SK-N-SH (cell line): ENCODE measurements at regions not wholly inside any gene's neighbourhood (a gene's known extent, or its start where the extent isn't known, plus 50 kb on each side); places are given as distances from the start of the nearest gene placed in this dataset.

ENCODE experiments used
- CTCF ChIA-PET: fragments of 300-600, 350-600 bp; formaldehyde crosslinking; extraction: SDS; loops from one replicate; lab custom pipeline; 2021; lab: Yijun Ruan, JAX
- POLR2A ChIA-PET: fragments of 350-600 bp; sonication (Branson Sonifier 250); formaldehyde crosslinking; extraction: SDS; loops from one replicate; lab custom pipeline; 2020; ENCODE audit warnings: antibody characterized with exemption, inconsistent platforms; lab: Yijun Ruan, JAX
- DNase-seq: peaks from one replicate; pipeline ENCODE4 v3.0.0; 2012
- H2AFZ ChIP-seq: fragments of 200-600 bp; sonication (generic); 2 replicates; pipeline ENCODE4 v1.8.1; 2016; ENCODE audit warnings: antibody characterized with exemption, mild to moderate bottlenecking, low read depth
- H3F3A ChIP-seq: fragments of 200-600 bp; sonication (generic); replicated peaks from 2 replicates; pipeline ENCODE3; 2016; ENCODE audit warnings: antibody characterized with exemption, mild to moderate bottlenecking; ENCODE audit not compliant: insufficient read depth
- H3K27ac ChIP-seq, 2 experiments: fragments of 200-500 bp in 1 of 2; fragments of 200-600 bp in 1 of 2; sonication (Bioruptor generic) in 1 of 2; sonication (generic), shearing (Covaris generic) in 1 of 2; 2 replicates each; pipeline versions ENCODE4 v1.5.1 to v1.6.1; 2014 to 2016; ENCODE audit warnings: low read depth in 2 of 2, inconsistent platforms in 1 of 2, low read length in 1 of 2, mild to moderate bottlenecking in 1 of 2, mixed read lengths in 1 of 2
- H3K27me3 ChIP-seq: fragments of 200-600 bp; sonication (generic), shearing (Covaris generic); 2 replicates; pipeline ENCODE4 v1.6.1; 2016; ENCODE audit warnings: mixed run types; ENCODE audit not compliant: insufficient read depth
- H3K36me3 ChIP-seq, 2 experiments: fragments of 200-500 bp in 1 of 2; fragments of 200-600 bp in 1 of 2; sonication (Bioruptor generic) in 1 of 2; sonication (generic) in 1 of 2; replicated peaks in 1 of 2; 2 replicates each; pipeline versions ENCODE3 to v1.5.1; 2014 to 2016; ENCODE audit warnings: low read length in 1 of 2, mild to moderate bottlenecking in 1 of 2; ENCODE audit not compliant: insufficient read depth in 2 of 2, control insufficient read depth in 1 of 2
- H3K4me1 ChIP-seq, 2 experiments: fragments of 200-500 bp in 1 of 2; fragments of 200-600 bp in 1 of 2; sonication (Bioruptor generic) in 1 of 2; sonication (generic), shearing (Covaris generic) in 1 of 2; 2 replicates each; pipeline versions ENCODE4 v1.5.1 to v1.6.1; 2014 to 2016; ENCODE audit warnings: low read depth in 1 of 2, low read length in 1 of 2, mixed run types in 1 of 2; ENCODE audit not compliant: insufficient read depth in 2 of 2, control insufficient read depth in 1 of 2
- H3K4me2 ChIP-seq: fragments of 200-600 bp; sonication (generic), shearing (Covaris generic); 2 replicates; pipeline ENCODE4 v1.6.1; 2017; ENCODE audit warnings: mixed run types
- H3K4me3 ChIP-seq, 2 experiments: fragments of 200-500 bp in 1 of 2; fragments of 200-600 bp in 1 of 2; sonication (Bioruptor generic) in 1 of 2; sonication (generic), shearing (Covaris generic) in 1 of 2; 2 replicates each; pipeline versions ENCODE4 v1.5.1 to v1.8.1; 2014 to 2016; ENCODE audit warnings: low read depth in 2 of 2, inconsistent platforms in 1 of 2, low read length in 1 of 2, mild to moderate bottlenecking in 1 of 2, mixed read lengths in 1 of 2, moderate library complexity in 1 of 2
- H3K79me2 ChIP-seq: fragments of 200-600 bp; sonication (generic); 2 replicates; pipeline ENCODE4 v1.8.1; 2017; ENCODE audit warnings: mild to moderate bottlenecking; ENCODE audit not compliant: insufficient read depth
- H3K9ac ChIP-seq: fragments of 200-600 bp; sonication (generic); 2 replicates; pipeline ENCODE4 v1.6.1; 2017; ENCODE audit warnings: mixed run types
- H3K9me2 ChIP-seq: fragments of 200-600 bp; sonication (generic); 2 replicates; pipeline ENCODE4 v1.6.1; 2017; ENCODE audit warnings: mixed run types
- H3K9me3 ChIP-seq: fragments of 200-600 bp; sonication (generic); 2 replicates; pipeline ENCODE4 v1.6.1; 2017; ENCODE audit warnings: mixed run types, mild to moderate bottlenecking, moderate library complexity
- H4K20me1 ChIP-seq: fragments of 200-600 bp; sonication (generic); 2 replicates; pipeline ENCODE4 v1.6.1; 2017; ENCODE audit warnings: mild to moderate bottlenecking, mixed run types; ENCODE audit not compliant: insufficient read depth
- GABPA ChIP-seq: IDR thresholded peaks from 2 replicates; pipeline ENCODE4 v1.4.0; 2012; ENCODE audit warnings: low read depth, mild to moderate bottlenecking
- GATA2 ChIP-seq: sonication (generic); formaldehyde crosslinking; IDR thresholded peaks from 2 replicates; pipeline ENCODE4 v1.5.0; 2020; ENCODE audit warnings: mild to moderate bottlenecking, missing genetic modification reagents
- IRF3 ChIP-seq: fragments of 150-350 bp; IDR thresholded peaks from 2 replicates; pipeline ENCODE4 v1.6.1; 2016; ENCODE audit warnings: mild to moderate bottlenecking, low read depth, low read length
- MAX ChIP-seq: IDR thresholded peaks from 2 replicates; pipeline ENCODE4 v1.4.0; 2012; ENCODE audit warnings: low read depth
- RAD21 ChIP-seq: IDR thresholded peaks from 2 replicates; pipeline ENCODE4 v1.6.1; 2012; ENCODE audit warnings: mild to moderate bottlenecking, low read length
- RFX5 ChIP-seq: IDR thresholded peaks from 2 replicates; pipeline ENCODE4 v1.6.1; 2012; ENCODE audit warnings: mild to moderate bottlenecking, improper control_type of control experiment, low read length
- SIN3A ChIP-seq: IDR thresholded peaks from 2 replicates; pipeline ENCODE4 v1.6.1; 2012; ENCODE audit warnings: low read depth, mild to moderate bottlenecking, low read length, moderate library complexity, borderline replicate concordance
- SMC3 ChIP-seq: IDR thresholded peaks from 2 replicates; pipeline ENCODE4 v1.6.1; 2012; ENCODE audit warnings: low read depth, low read length, improper control_type of control experiment
- TAF1 ChIP-seq: IDR thresholded peaks from 2 replicates; pipeline ENCODE4 v1.6.1; 2012; ENCODE audit warnings: low read depth, mild to moderate bottlenecking, low read length, moderate library complexity, borderline replicate concordance
- USF2 ChIP-seq: fragments of 150-350 bp; IDR thresholded peaks from 2 replicates; pipeline ENCODE4 v1.6.1; 2017; ENCODE audit warnings: antibody characterized with exemption, low read length, low read depth, borderline replicate concordance
- WGBS: methylation state at CpG from one replicate; pipeline ENCODE4 v1.1.6; 2017; ENCODE audit warnings: low lambda C conversion rate; 5-methylcytosine and 5-hydroxymethylcytosine counted together
- TF ChIP-seq, protein P1 (sequence below): IDR thresholded peaks from 2 replicates; pipeline ENCODE4; 2012

- TF ChIP-seq, protein P1, sequence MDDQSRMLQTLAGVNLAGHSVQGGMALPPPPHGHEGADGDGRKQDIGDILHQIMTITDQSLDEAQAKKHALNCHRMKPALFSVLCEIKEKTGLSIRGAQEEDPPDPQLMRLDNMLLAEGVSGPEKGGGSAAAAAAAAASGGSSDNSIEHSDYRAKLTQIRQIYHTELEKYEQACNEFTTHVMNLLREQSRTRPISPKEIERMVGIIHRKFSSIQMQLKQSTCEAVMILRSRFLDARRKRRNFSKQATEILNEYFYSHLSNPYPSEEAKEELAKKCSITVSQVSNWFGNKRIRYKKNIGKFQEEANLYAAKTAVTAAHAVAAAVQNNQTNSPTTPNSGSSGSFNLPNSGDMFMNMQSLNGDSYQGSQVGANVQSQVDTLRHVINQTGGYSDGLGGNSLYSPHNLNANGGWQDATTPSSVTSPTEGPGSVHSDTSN = no peak
- TF ChIP-seq USF2 (no peak), SMC3 (no peak), RAD21 (no peak), MAX (no peak)
Measured at GRCh38 chr1:239708622-239709021, 322.3 kb downstream of the CHRM3 start (continued).

- no peaks in the 10 kb centered on the region for H3K27me3 ChIP-seq
- DNase-seq = no peak
- H3F3A ChIP-seq = no peaks in the 10 kb centered on the region
- WGBS = 69% methylated on average over 1 of the region's 1 CpG
- peaks cover 0 to 3% of the 10 kb centered on the region in 2 experiments for H3K36me3 ChIP-seq
- no peaks in the 10 kb centered on the region for H3K9me3 ChIP-seq
- H3K27ac ChIP-seq = no peak overlapping the region
- no peaks in the 10 kb centered on the region for H3K9me2 ChIP-seq
- no peak overlapping the region for H3K4me3 ChIP-seq
- ChIA-PET CTCF (no interaction called here), POLR2A (no interaction called here)
- peaks cover 0 to 19% of the 10 kb centered on the region in 2 experiments; a peak in 2 of 4 replicates for H3K4me1 ChIP-seq
- TF ChIP-seq IRF3 (no peak), RFX5 (no peak), USF2 (no peak), TAF1 (no peak), GATA2 (CRISPR knock-in tag) (no peak), GABPA (no peak), SIN3A (no peak)
- no peaks in the 10 kb centered on the region for H4K20me1 ChIP-seq
- no peaks in the 10 kb centered on the region for H3K79me2 ChIP-seq
- H3K9ac ChIP-seq = no peak overlapping the region
- no peak overlapping the region for H2AFZ ChIP-seq
- H3K4me2 ChIP-seq = no peak overlapping the region
Measured at GRCh38 chr1:239711768-239712167, 325.4 kb downstream of the CHRM3 start.
